H1 (cell line): ENCODE measurements at regions not wholly inside any gene's neighbourhood (a gene's known extent, or its start where the extent isn't known, plus 50 kb on each side); places are given as distances from the start of the nearest gene placed in this dataset.

Experiments
- CTCF ChIA-PET: fragments of 300-600 bp; sonication (Branson Sonifier 250); formaldehyde crosslinking; loops from one replicate; lab custom pipeline; 2021; ENCODE audit not compliant: partially characterized antibody; lab: Charles Lee
- POLR2A ChIA-PET: fragments of 300-600 bp; sonication (Branson Sonifier 250); formaldehyde crosslinking; loops from one replicate; lab custom pipeline; 2021; ENCODE audit warnings: inconsistent platforms; ENCODE audit not compliant: partially characterized antibody; lab: Charles Lee
- DNase-seq, 2 experiments: peaks; one replicate each; pipeline versions ENCODE4 v3.0.0 to v3.0.0-alpha.2; 2010 to 2022; ENCODE audit warnings: low spot score in 2 of 2, low read depth in 1 of 2, mixed read lengths in 1 of 2
- FAIRE-seq: peaks from 2 replicates; lab custom pipeline; 2011; peaks lifted over from hg19 to GRCh38; lab: Jason Lieb, UNC
- H2AFZ ChIP-seq: 2 replicates; pipeline ENCODE4 v1.8.1; 2012; ENCODE audit warnings: low read length, inconsistent platforms
- H2AK5ac ChIP-seq: 2 replicates; pipeline ENCODE4 v1.6.1; 2013; ENCODE audit warnings: low read depth, low read length
- H2BK120ac ChIP-seq: replicated peaks from 2 replicates; pipeline ENCODE3; 2013; ENCODE audit warnings: low read depth, low read length, inconsistent platforms
- H2BK12ac ChIP-seq: 2 replicates; pipeline ENCODE4 v1.6.1; 2013; ENCODE audit warnings: low read depth, low read length
- H2BK15ac ChIP-seq: 2 replicates; pipeline ENCODE4 v1.6.1; 2013; ENCODE audit warnings: low read length
- H2BK20ac ChIP-seq: 2 replicates; pipeline ENCODE4 v1.6.1; 2013; ENCODE audit warnings: low read length
- H2BK5ac ChIP-seq: 2 replicates; pipeline ENCODE4 v1.6.1; 2013; ENCODE audit warnings: low read depth, low read length
- H3K14ac ChIP-seq: 2 replicates; pipeline ENCODE4 v1.6.1; 2013; ENCODE audit warnings: inconsistent platforms; ENCODE audit not compliant: insufficient read length
- H3K18ac ChIP-seq: 2 replicates; pipeline ENCODE4 v1.6.1; 2013; ENCODE audit warnings: low read length; ENCODE audit errors: extremely low read depth
- H3K23ac ChIP-seq: 2 replicates; pipeline ENCODE4 v1.6.1; 2013; ENCODE audit warnings: inconsistent platforms; ENCODE audit not compliant: insufficient read length
- H3K23me2 ChIP-seq: 2 replicates; pipeline ENCODE4 v1.6.1; 2013; ENCODE audit warnings: low read depth, low read length
- H3K27ac ChIP-seq: 2 replicates; pipeline ENCODE4 v1.6.1; 2011; ENCODE audit warnings: low read depth, low read length, inconsistent platforms
- H3K27me3 ChIP-seq, 4 experiments: replicated peaks in 1 of 4; 1 replicate in 1 of 4; 2 replicates in 3 of 4; pipeline versions ENCODE4 v1.6.1 to v1.8.1; 2011 to 2013; ENCODE audit warnings: low read length in 3 of 4, mild to moderate bottlenecking in 3 of 4, inconsistent platforms in 2 of 4, mixed read lengths in 2 of 4, moderate library complexity in 1 of 4; ENCODE audit not compliant: control insufficient read depth in 3 of 4, insufficient read depth in 3 of 4; ENCODE audit errors: extremely low read depth in 1 of 4
- H3K36me3 ChIP-seq, 4 experiments: 2 replicates each; pipeline versions ENCODE4 v1.6.1 to v1.8.1; 2011 to 2013; ENCODE audit warnings: mild to moderate bottlenecking in 4 of 4, low read length in 3 of 4, moderate library complexity in 2 of 4, control low read depth in 1 of 4, inconsistent platforms in 1 of 4; ENCODE audit not compliant: insufficient read depth in 4 of 4, control insufficient read depth in 2 of 4
- H3K4ac ChIP-seq: replicated peaks from 2 replicates; pipeline ENCODE3; 2013; ENCODE audit warnings: low read length, low read depth, mixed read lengths, inconsistent platforms; ENCODE audit not compliant: insufficient read length
- H3K4me1 ChIP-seq, 4 experiments: replicated peaks in 1 of 4; 1 replicate in 1 of 4; 2 replicates in 3 of 4; pipeline versions ENCODE4 v1.6.1 to v1.8.1; 2011 to 2013; ENCODE audit warnings: low read length in 3 of 4, inconsistent platforms in 2 of 4, mixed read lengths in 1 of 4; ENCODE audit not compliant: insufficient read depth in 4 of 4, control insufficient read depth in 3 of 4
- H3K4me2 ChIP-seq, 2 experiments: 2 replicates each; pipeline versions ENCODE4 v1.6.1 to v1.8.1; 2011 to 2013; ENCODE audit warnings: low read depth in 2 of 2, low read length in 2 of 2, control low read depth in 1 of 2, inconsistent platforms in 1 of 2, mild to moderate bottlenecking in 1 of 2; ENCODE audit not compliant: insufficient read depth in 1 of 2
- H3K4me3 ChIP-seq, 4 experiments: fragments of 200-600, 300-600 bp in 1 of 4; sonication (generic), shearing (Covaris generic), sonication (Bioruptor Twin) in 1 of 4; 2 replicates each; pipeline versions ENCODE4 v1.5.1 to v1.8.1; 2011 to 2016; ENCODE audit warnings: low read length in 4 of 4, low read depth in 3 of 4, control low read depth in 2 of 4, inconsistent platforms in 2 of 4, mild to moderate bottlenecking in 2 of 4, mixed read lengths in 1 of 4, moderate library complexity in 1 of 4; ENCODE audit not compliant: insufficient read depth in 2 of 4; ENCODE audit errors: extremely low read depth in 1 of 4
- H3K56ac ChIP-seq: replicated peaks from 2 replicates; pipeline ENCODE3; 2013; ENCODE audit warnings: low read depth, mild to moderate bottlenecking, mixed read lengths, low read length, inconsistent platforms; ENCODE audit not compliant: insufficient read length
- H3K79me1 ChIP-seq: 2 replicates; pipeline ENCODE4 v1.6.1; 2013; ENCODE audit warnings: low read depth, low read length, control low read depth
- H3K79me2 ChIP-seq, 2 experiments: 2 replicates each; pipeline versions ENCODE4 v1.6.1 to v1.8.1; 2012 to 2013; ENCODE audit warnings: low read length in 2 of 2, mild to moderate bottlenecking in 2 of 2, inconsistent platforms in 1 of 2; ENCODE audit not compliant: insufficient read depth in 2 of 2, control insufficient read depth in 1 of 2
- H3K9ac ChIP-seq, 4 experiments: replicated peaks in 1 of 4; 1 replicate in 1 of 4; 2 replicates in 3 of 4; pipeline versions ENCODE4 v1.6.1 to v1.8.1; 2011 to 2013; ENCODE audit warnings: low read depth in 3 of 4, low read length in 3 of 4, control low read depth in 2 of 4, mild to moderate bottlenecking in 2 of 4, moderate library complexity in 2 of 4, inconsistent platforms in 1 of 4; ENCODE audit errors: extremely low read depth in 1 of 4
- H3K9me3 ChIP-seq, 2 experiments: 2 replicates each; pipeline versions ENCODE4 v1.6.1 to v1.8.1; 2012 to 2013; ENCODE audit warnings: mild to moderate bottlenecking in 2 of 2, moderate library complexity in 2 of 2, control low read depth in 1 of 2, inconsistent platforms in 1 of 2, low read depth in 1 of 2, low read length in 1 of 2, mixed read lengths in 1 of 2; ENCODE audit not compliant: insufficient read depth in 2 of 2
- H4K20me1 ChIP-seq, 2 experiments: replicated peaks in 1 of 2; 2 replicates each; pipeline versions ENCODE3 to v1.8.1; 2011 to 2013; ENCODE audit warnings: inconsistent platforms in 2 of 2, low read length in 2 of 2, mild to moderate bottlenecking in 1 of 2; ENCODE audit not compliant: insufficient read depth in 2 of 2, control insufficient read depth in 1 of 2
- H4K5ac ChIP-seq: 2 replicates; pipeline ENCODE4 v1.6.1; 2013; ENCODE audit warnings: low read length, low read depth, mixed read lengths, inconsistent platforms; ENCODE audit not compliant: insufficient read length
- H4K8ac ChIP-seq: 2 replicates; pipeline ENCODE4 v1.8.0; 2013; ENCODE audit warnings: mild to moderate bottlenecking, moderate library complexity, low read length, inconsistent platforms; ENCODE audit not compliant: insufficient read depth; ENCODE audit errors: extremely low read depth
- H4K91ac ChIP-seq: replicated peaks from 2 replicates; pipeline ENCODE3; 2013; ENCODE audit warnings: low read length, mixed read lengths, inconsistent platforms; ENCODE audit not compliant: insufficient read length
- BCL11A ChIP-seq, 2 experiments: IDR thresholded peaks; one replicate each; pipeline ENCODE4 v1.6.1; 2011; ENCODE audit warnings: low read depth in 2 of 2, low read length in 2 of 2, mild to moderate bottlenecking in 2 of 2
- BRCA1 ChIP-seq: IDR thresholded peaks from 2 replicates; pipeline ENCODE4 v1.6.1; 2012; ENCODE audit warnings: low read depth, low read length, improper control_type of control experiment
- CBX5 ChIP-seq: fragments of 300-800, 300-1000 bp; sonication (generic); IDR thresholded peaks from 2 replicates; pipeline ENCODE4 v1.7.1; 2016; ENCODE audit warnings: antibody characterized with exemption, low read length, low read depth
- CEBPB ChIP-seq: IDR thresholded peaks from 2 replicates; pipeline ENCODE4 v1.6.1; 2012; ENCODE audit warnings: low read depth, low read length
- JUND ChIP-seq: IDR thresholded peaks from 2 replicates; pipeline ENCODE4 v1.6.1; 2011; ENCODE audit warnings: mild to moderate bottlenecking, improper control_type of control experiment, low read length
- NANOG ChIP-seq: IDR thresholded peaks from 2 replicates; pipeline ENCODE4 v1.6.1; 2011; ENCODE audit warnings: low read length, low read depth, mild to moderate bottlenecking, inconsistent platforms; ENCODE audit not compliant: insufficient read depth, poor library complexity, severe bottlenecking
- RBBP5 ChIP-seq: IDR thresholded peaks from 2 replicates; pipeline ENCODE4 v1.7.1; 2012; ENCODE audit warnings: low read depth, mild to moderate bottlenecking, inconsistent platforms, low read length, moderate library complexity, borderline replicate concordance
- SP1 ChIP-seq: IDR thresholded peaks from 2 replicates; pipeline ENCODE4 v1.6.1; 2011; ENCODE audit warnings: low read depth, low read length
- SUZ12 ChIP-seq: fragments of 200-600 bp; sonication (generic); IDR thresholded peaks from 2 replicates; pipeline ENCODE4 v1.6.1; 2012; ENCODE audit warnings: mild to moderate bottlenecking, inconsistent platforms, low read length, moderate library complexity, mixed read lengths
- TBP ChIP-seq: IDR thresholded peaks from 2 replicates; pipeline ENCODE4 v1.6.1; 2011; ENCODE audit warnings: low read depth, low read length, improper control_type of control experiment
- WGBS, 2 experiments: shearing (Covaris generic) in 1 of 2; methylation state at CpG; one replicate each; pipeline versions ENCODE4 v1.1.6 to v1.1.7; 2013 to 2015; ENCODE audit warnings: low lambda C conversion rate in 2 of 2, mixed read lengths in 2 of 2, inconsistent platforms in 1 of 2, low coverage in 1 of 2, missing lambda C conversion rate in 1 of 2; ENCODE audit not compliant: insufficient replicate concordance in 2 of 2, insufficient coverage in 1 of 2, insufficient read length in 1 of 2; ENCODE audit errors: extremely low coverage in 1 of 2, missing lambda C conversion rate in 1 of 2; 5-methylcytosine and 5-hydroxymethylcytosine counted together

DNA sequence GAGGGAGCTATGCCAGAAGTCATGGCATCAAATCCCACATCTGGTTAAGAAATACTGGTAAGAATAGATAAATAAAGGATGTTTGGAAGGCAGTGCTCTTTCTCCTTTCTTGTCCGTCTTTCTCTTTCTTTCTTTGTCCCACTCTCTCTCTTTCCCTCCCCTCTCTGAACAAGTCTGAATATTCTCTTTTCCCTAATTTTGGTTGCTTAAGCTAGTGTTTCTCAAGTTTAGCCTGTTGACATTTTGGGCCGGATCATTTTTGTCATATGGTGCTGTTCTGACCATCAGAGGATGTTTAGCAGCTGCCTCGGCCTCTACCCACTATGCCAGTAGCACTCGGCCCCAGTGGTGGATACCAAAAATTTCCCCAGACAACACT, 405.3 kb upstream of the C2CD4B start:
- H3K79me1 ChIP-seq: no peaks in the 10 kb centered on the region; the same call in 1 of the 2 replicates
- no peaks in the 10 kb centered on the region for H4K20me1 ChIP-seq
- H2AK5ac ChIP-seq: no peak overlapping the region
- H4K8ac ChIP-seq: no peak overlapping the region
- no peak overlapping the region for H3K56ac ChIP-seq
- H2BK20ac ChIP-seq: no peak overlapping the region
- no peak overlapping the region for H2BK120ac ChIP-seq
- DNase-seq: no peak
- H4K91ac ChIP-seq: no peak overlapping the region
- H3K79me2 ChIP-seq: no peaks in the 10 kb centered on the region
- CTCF ChIA-PET: interaction anchor here (0.7 to 6.1 kb wide), 4 partner anchors 11 to 69 kb away, joined by 3 to 46 read pairs (median 4); no protein-coding TSS in a partner anchor
- no peak overlapping the region for H3K4me2 ChIP-seq
- H3K9ac ChIP-seq: peak overlapping the region in 1 of 4 experiments; percentile 9; a peak in 1 of 7 replicates
- no peak overlapping the region for H3K18ac ChIP-seq
- H2AFZ ChIP-seq: no peak overlapping the region
- no peak overlapping the region for H3K14ac ChIP-seq
- no peak overlapping the region for H2BK12ac ChIP-seq
- no peak overlapping the region for H4K5ac ChIP-seq
- H3K27me3 ChIP-seq: no peaks in the 10 kb centered on the region; a peak in 1 of 7 replicates
- no peak overlapping the region for H2BK5ac ChIP-seq
- H3K23me2 ChIP-seq: peaks cover 2% of the 10 kb centered on the region; the same call in 1 of the 2 replicates
- no peak for FAIRE-seq
- no peaks in the 10 kb centered on the region for H3K9me3 ChIP-seq
- H3K4me1 ChIP-seq: peaks cover 0 to 3% (median 1%) of the 10 kb centered on the region in 4 experiments; a peak in 2 of 7 replicates
- H3K4me3 ChIP-seq: no peak overlapping the region
- H3K27ac ChIP-seq: no peak overlapping the region
- no peak overlapping the region for H3K4ac ChIP-seq
- 92% methylated on average over 4 of the region's 4 CpGs; no CpG with 5 or more reads in 1 of the 2 experiments for WGBS, 2 experiments
- no peak overlapping the region for H2BK15ac ChIP-seq
- no peak overlapping the region for H3K23ac ChIP-seq
- no peaks in the 10 kb centered on the region for H3K36me3 ChIP-seq
- POLR2A ChIA-PET: interaction anchor here (0.7 to 1.0 kb wide), 2 partner anchors 15 to 16 kb away, joined by 3 read pairs; no protein-coding TSS in a partner anchor
- TF ChIP-seq SUZ12 (no peak), BCL11A (IDR thresholded peaks at IDR 0.05; ENCODE audit: low read depth in 2 of 2, low read length in 2 of 2) (no peak), RBBP5 (no peak), CBX5 (no peak), CEBPB (no peak), TBP (no peak), BRCA1 (no peak), NANOG (no peak), SP1 (no peak), JUND (no peak)
